Breast epithelium (tissue), 4 donors: ENCODE measurements at regions not wholly inside any gene's neighbourhood (a gene's known extent, or its start where the extent isn't known, plus 50 kb on each side); places are given as distances from the start of the nearest gene placed in this dataset.
A peak's percentile ranks its signal among the peaks of the same experiment; 100 is the strongest.

ENCODE experiments used
- DNase-seq, 2 donors: peaks; one replicate each; pipeline ENCODE4 v3.0.0-alpha.2; 2019; ENCODE audit warnings: low spot score in 2 of 2
- H3K27ac ChIP-seq, 2 donors: fragments of 200-600 bp; sonication (generic) in 1 of 2; one replicate each; pipeline ENCODE4 v1.5.1; 2016 to 2019; ENCODE audit warnings: mild to moderate bottlenecking in 1 of 2
- H3K27me3 ChIP-seq, 2 donors: fragments of 200-600 bp; sonication (generic) in 1 of 2; one replicate each; pipeline versions ENCODE4 v1.5.1 to v1.6.0; 2017 to 2019; ENCODE audit warnings: control low read depth in 1 of 2, mild to moderate bottlenecking in 1 of 2
- H3K36me3 ChIP-seq: fragments of 200-600 bp; one replicate; pipeline ENCODE4 v1.5.1; 2019
- H3K4me1 ChIP-seq, 2 donors: fragments of 200-600 bp; sonication (generic); one replicate each; pipeline ENCODE4 v1.5.1; 2016 to 2019; ENCODE audit warnings: control low read depth in 1 of 2
- H3K4me3 ChIP-seq, 3 donors: fragments of 200-600 bp; sonication (generic); 1 replicate in 2 of 3; 2 replicates in 1 of 3; pipeline ENCODE4 v1.5.1; 2016 to 2019; ENCODE audit warnings: mild to moderate bottlenecking in 3 of 3, moderate library complexity in 2 of 3
- H3K9me3 ChIP-seq, 2 donors: fragments of 200-600 bp; sonication (generic) in 1 of 2; one replicate each; pipeline ENCODE4 v1.5.1; 2016 to 2019; ENCODE audit warnings: control low read depth in 1 of 2
- CTCF ChIP-seq, 3 donors: fragments of 450-650 bp; IDR thresholded peaks; one replicate each; pipeline ENCODE4 v1.5.1; 2016 to 2017; ENCODE audit warnings: antibody characterized with exemption in 3 of 3, mild to moderate bottlenecking in 3 of 3, moderate library complexity in 3 of 3
- POLR2A ChIP-seq: fragments of 450-650 bp; IDR thresholded peaks from one replicate; pipeline ENCODE4 v1.6.1; 2016; ENCODE audit warnings: antibody characterized with exemption, mild to moderate bottlenecking, moderate library complexity
- POLR2AphosphoS5 ChIP-seq, 3 donors: sonication (generic); formaldehyde crosslinking; IDR thresholded peaks; one replicate each; pipeline ENCODE4 v1.6.1; 2017; ENCODE audit warnings: antibody characterized with exemption in 3 of 3
- intact Hi-C: fragments of 100-400 bp; cut with DNase I; formaldehyde crosslinking; loops from one replicate; pipeline ENCODE4 v1.15.1; 2023; ENCODE audit warnings: low total_unique reads

- H3K36me3 ChIP-seq: no peaks in the 10 kb centered on the region
- no peak overlapping the region for H3K27ac ChIP-seq
- DNase-seq: no peak
Observed at GRCh38 chr6:165999279-165999678, 168.4 kb downstream of the TBXT start.

GRCh38 chr6:165998072-165998471 is 169.6 kb downstream of the TBXT start:
- Histone ChIP-seq H3K4me3 (no peak overlapping the region), H3K36me3 (no peaks in the 10 kb centered on the region), H3K27ac (no peak overlapping the region), H3K9me3 (no peaks in the 10 kb centered on the region), H3K4me1 (no peaks in the 10 kb centered on the region), H3K27me3 (no peaks in the 10 kb centered on the region)
- no peak for DNase-seq
- intact Hi-C loops: no loop called here
- TF ChIP-seq POLR2AphosphoS5 (IDR thresholded peaks at IDR 0.05) (no peak), POLR2A (no peak), CTCF (IDR thresholded peaks at IDR 0.05) (no peak)

More at GRCh38 chr6:165999279-165999678, 168.4 kb downstream of the TBXT start:
- Histone ChIP-seq H3K4me3 (no peak overlapping the region), H3K9me3 (no peaks in the 10 kb centered on the region), H3K27me3 (no peaks in the 10 kb centered on the region), H3K4me1 (no peaks in the 10 kb centered on the region)
- intact Hi-C loops: no loop called here
- no peak for TF ChIP-seq POLR2A
- no peak for TF ChIP-seq CTCF (IDR thresholded peaks at IDR 0.05)
- TF ChIP-seq POLR2AphosphoS5 (IDR thresholded peaks at IDR 0.05): no peak

- no peaks in the 10 kb centered on the region for H3K9me3 ChIP-seq
- no peak overlapping the region for H3K4me3 ChIP-seq
- H3K27ac ChIP-seq: no peak overlapping the region
- peaks cover 0 to 37% of the 10 kb centered on the region in 2 donors for H3K27me3 ChIP-seq
- intact Hi-C loops: no loop called here
- DNase-seq: no peak
- H3K36me3 ChIP-seq: no peaks in the 10 kb centered on the region
- TF ChIP-seq POLR2AphosphoS5 (IDR thresholded peaks at IDR 0.05) (no peak), POLR2A (no peak), CTCF (IDR thresholded peaks at IDR 0.05) (no peak)
- no peaks in the 10 kb centered on the region for H3K4me1 ChIP-seq
Observed at GRCh38 chr6:165991341-165991740, 176.3 kb downstream of the TBXT start.

GRCh38 chr6:165990216-165990615 is 177.4 kb downstream of the TBXT start:
- Histone ChIP-seq H3K4me3 (no peak overlapping the region), H3K4me1 (no peaks in the 10 kb centered on the region), H3K36me3 (no peaks in the 10 kb centered on the region), H3K9me3 (no peaks in the 10 kb centered on the region), H3K27me3 (peaks cover 0 to 48% of the 10 kb centered on the region in 2 donors), H3K27ac (no peak overlapping the region)
- TF ChIP-seq POLR2A (no peak), POLR2AphosphoS5 (IDR thresholded peaks at IDR 0.05) (no peak), CTCF (IDR thresholded peaks at IDR 0.05) (no peak)
- intact Hi-C loops: no loop called here
- DNase-seq: no peak

GRCh38 chr6:165988757-165989456 is 178.7 kb downstream of the TBXT start:
- no peak for DNase-seq
- H3K27ac ChIP-seq: no peak overlapping the region
- no peaks in the 10 kb centered on the region for H3K9me3 ChIP-seq
- H3K4me1 ChIP-seq: no peaks in the 10 kb centered on the region
- peaks cover 0 to 48% of the 10 kb centered on the region in 2 donors for H3K27me3 ChIP-seq
- H3K4me3 ChIP-seq: peak overlapping the region; percentile 45 to 69 (median 49)
- TF ChIP-seq POLR2AphosphoS5 (IDR thresholded peaks at IDR 0.05) (no peak), POLR2A (no peak), CTCF (IDR thresholded peaks at IDR 0.05) (no peak)
- intact Hi-C loops: no loop called here
- no peaks in the 10 kb centered on the region for H3K36me3 ChIP-seq
